Midbrain (tissue), 1 donor: ENCODE measurements at regions not wholly inside any gene's neighbourhood (a gene's known extent, or its start where the extent isn't known, plus 50 kb on each side); places are given as distances from the start of the nearest gene placed in this dataset.

ENCODE experiments used
- DNase-seq: peaks from one replicate; lab custom pipeline; 2025; lab: John Stamatoyannopoulos, UW

DNA sequence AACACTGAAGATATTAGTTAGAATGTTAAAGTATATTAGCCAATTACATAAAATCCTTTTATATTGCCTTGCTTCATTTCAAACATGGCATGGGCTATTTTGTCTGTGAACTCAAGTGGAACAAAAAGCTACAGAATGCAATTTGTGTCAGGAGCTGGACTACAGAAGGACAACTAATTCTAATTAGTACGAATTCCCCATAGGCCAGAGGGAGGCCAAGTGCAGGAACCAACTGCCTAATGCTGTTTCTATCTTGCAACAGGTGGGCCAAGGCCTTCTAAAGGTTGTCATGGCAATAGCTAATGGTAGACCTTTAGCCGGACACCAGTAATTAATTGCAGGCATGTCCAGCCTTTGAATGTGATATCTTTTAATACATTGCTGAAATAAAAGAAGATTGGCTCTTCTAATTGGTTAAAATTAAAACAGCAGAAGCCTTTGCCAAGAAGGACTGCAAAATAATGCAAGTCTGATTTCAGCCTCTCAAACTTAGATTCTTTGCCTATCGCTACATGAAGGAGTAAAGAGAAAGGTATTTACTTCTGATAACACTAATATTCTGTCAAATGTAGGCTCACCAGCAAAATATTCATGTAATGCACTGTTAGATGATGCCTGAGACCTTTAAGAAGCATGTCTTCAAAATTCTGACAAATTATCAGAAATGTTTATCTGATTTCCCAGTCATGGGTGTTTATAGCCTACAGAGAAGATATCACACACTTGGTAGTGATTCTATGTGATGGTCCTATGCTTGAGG is 232.1 kb downstream of the LMO4 start:
- no peak for DNase-seq

DNA sequence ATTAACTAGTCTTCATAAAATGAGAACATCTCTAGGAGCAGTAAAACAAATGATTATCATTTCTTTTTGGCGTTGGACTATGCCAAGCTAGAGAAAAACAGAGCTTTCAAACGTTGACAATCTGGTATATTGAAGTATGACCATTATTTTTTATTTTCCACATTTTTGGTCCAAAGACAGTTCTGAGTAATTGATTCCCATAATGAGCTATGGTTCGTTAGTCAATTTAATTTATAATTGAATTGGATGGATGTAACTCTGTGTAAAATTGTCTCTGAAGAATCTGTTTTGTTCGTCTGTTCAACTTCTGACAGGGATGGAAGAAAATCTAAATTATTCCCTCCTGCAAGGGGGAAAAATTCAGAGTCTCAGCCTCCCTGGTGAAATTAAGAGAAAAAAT is 234.5 kb downstream of the LMO4 start:
- DNase-seq = no peak

DNA sequence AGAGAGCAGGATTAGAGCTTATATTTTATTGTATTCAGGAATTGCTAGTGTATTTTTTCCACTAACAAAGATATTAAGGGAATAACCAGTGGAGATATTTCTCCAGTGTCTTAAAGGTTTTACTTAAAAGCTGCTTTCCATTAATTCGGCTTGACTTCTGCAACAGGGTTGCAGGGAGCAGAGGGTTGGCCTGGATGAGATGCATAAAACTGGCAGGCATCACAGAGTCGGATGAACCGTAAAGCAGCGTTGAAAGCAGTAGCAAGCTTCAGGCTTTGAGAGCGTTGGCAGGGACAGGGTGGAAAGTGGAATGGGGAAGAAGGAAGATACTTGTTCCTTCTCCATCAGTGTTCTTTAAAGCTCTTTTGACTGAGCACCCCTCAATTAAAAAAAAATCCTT is 237.2 kb downstream of the LMO4 start:
- no peak for DNase-seq

DNA sequence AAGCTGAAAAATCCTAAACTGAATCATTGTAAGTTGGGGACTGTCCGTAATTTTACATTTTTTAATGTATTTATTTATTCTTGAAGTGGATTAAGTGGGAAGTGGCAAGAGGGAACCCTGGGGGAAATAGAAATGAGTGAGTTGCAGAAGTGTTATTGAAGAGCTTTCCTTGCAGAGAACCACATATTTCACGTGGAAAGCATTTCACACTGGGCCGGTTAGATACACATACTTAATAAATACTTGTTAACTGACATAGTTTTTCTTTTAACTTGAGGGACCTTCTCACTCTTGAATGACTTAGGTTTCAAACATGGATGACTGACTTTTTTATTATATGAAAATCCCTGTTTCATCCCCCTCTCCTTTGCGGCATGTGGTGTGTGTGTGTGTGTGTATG is 239.3 kb downstream of the LMO4 start:
- no peak for DNase-seq

DNA sequence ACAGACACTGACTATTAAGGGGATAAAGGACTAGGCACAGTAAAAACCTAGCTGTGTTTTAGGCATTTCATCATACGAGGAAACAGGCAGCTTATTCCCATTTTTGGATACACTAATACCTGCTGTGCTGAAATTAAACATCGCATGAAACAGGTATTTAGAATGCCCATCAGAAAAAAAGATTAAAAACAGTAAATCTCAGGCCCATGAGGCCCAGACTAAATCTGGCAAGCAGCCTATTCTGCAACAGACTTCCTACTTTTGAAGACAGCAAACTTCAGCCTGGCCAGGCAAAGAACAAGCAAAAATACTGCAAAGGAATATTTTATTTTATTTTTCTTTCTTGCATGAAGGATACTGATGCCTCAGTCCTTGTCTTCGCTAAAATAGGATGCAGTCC is 240.2 kb downstream of the LMO4 start:
- DNase-seq = no peak

DNA sequence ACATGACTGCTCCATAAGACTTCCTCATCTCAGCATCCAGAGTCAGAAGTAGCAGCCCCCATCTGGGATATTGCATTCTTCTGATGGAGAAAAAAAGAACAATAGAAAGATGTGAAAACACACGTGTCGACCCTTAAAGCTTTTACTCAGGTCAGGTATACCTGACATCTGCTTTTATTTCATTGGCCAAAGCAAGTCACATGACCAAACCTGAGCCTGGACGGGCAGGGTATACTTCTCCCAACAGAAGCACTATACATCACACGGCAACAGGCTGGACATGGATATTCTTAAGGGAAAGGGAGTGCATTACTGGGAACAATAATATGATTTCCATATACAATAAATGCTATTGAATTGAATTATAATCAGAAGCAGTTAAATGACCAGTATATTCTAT is 243.3 kb downstream of the LMO4 start:
- DNase-seq = no peak

DNA sequence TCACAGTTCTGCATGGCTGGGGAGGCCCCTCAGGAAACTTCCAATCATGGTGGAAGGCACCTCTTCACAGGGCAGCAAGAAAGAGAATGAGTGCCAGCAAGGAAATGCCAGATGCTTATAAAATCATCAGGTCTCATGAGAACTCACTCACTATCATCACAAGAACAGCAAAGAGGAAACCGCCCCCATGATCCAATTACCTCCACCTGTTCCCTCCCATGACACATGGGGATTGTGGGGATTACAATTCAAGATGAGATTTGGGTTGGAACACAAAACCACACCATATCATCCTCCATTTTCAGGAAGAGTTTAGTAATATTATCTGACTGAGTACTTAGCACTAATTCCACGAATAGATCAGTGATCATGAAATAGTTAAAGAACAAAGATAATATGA is 244.2 kb downstream of the LMO4 start:
- DNase-seq = no peak

DNA sequence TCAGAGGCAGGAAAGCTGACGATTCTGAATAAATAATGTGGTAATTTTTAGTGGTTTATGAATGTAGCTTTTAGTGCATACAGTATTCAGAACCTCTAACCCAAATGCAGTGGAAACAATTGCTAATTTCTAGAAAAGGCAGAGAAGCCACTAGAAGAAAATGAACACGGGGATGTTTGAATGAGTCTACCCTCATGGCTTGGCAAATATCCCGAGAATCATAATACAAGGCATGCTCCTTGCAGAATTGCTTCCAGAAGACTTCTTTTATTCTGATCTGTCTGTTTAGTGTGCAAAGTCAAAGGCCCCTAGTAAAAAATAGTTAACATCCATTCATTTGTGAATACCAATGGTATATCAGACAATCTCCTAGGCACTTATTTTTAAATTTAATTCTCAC is 246.8 kb downstream of the LMO4 start:
- no peak for DNase-seq

DNA sequence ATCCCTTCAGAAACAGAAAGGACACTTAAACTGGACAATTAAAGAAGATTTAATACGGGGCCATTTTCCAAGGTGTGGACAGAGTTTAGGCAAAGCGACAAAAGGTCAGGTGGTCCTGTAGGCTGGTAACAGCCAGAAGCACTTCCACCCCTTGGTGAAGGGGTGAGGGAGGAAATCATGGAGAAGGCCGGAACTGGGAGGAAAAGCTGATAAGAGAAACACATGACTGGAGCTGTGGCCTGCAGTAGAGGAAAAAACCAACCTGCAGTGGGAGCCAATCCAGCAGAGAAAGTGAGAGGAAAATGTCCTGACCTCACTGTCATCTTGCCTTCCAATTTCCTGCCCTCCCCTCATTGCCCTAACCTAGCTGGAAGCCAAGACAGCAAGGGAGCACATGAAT is 249.8 kb downstream of the LMO4 start:
- no peak for DNase-seq

DNA sequence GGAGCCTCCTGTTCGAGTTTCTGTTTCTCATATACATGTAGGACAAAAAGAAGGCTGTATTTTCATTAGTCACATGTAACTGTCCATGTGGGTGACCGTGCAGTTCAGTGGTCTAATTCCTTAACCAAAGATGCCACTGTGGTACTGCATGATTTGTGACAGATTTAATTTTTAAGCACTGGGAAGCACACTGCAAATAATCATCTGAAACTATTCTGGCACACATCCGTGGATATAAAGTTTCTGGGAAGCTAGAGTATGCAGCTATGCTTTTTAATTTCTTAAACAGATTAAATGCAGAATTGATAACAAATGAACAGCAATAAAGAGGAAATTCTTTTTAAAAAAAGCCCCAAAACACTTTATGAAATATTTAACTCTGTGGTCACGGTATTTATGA is 254.8 kb downstream of the LMO4 start:
- no peak for DNase-seq

DNA sequence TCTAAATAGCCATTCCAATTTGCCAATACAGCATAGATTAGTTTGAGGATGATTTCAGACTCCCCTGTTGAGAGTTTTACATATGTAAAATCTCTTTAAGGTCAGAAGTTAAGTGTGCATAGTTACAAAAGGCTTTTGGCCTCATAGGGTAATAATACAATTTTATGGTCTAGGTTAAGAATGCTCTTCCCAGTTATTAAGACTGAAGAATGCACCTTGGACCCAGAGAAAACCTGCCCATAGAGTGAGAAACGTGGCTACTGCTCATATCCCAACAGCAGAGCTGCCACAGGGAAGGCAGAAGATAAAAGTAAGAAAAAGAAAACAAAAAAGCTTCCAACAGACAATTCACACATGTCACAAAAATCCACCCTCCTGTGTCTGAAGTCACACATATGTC is 255.9 kb downstream of the LMO4 start:
- no peak for DNase-seq

DNA sequence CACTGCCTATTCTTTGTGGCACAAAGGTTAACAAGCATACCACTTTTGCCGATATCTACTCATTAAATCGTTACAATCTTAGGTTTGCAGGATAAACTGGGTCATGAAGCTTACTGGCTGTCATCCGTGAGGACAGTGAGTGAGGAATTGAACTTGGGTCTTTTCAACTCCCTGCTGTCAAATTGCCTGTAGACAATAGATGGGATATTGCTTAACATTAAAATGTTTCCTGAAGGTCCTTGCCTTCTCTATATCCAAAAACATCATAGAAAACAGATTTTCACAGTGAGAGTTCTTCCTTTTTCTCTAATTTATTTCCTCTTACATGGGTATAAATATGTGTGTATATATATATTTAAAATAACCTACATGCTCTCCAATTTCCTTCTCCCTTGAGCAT is 257.8 kb downstream of the LMO4 start:
- no peak for DNase-seq

DNA sequence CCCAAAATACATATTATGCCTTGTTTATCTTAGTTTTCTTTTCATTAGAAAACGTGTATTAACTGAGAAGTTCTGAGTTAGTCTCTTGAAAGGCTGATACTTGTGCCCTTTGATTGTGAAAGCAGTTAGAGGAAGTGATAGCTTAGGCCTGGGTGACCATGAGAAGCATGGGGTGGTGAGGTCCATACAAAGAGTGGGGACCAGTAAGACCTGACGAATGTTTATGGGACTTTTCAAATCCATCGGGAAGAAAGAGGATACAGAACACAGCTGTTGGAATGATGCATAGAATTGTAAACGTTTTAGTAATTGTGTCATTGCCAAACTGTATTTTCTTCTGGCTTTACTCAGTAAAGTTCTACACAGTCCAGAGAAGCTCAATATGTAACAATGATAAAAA is 259.8 kb downstream of the LMO4 start:
- no peak for DNase-seq

DNA sequence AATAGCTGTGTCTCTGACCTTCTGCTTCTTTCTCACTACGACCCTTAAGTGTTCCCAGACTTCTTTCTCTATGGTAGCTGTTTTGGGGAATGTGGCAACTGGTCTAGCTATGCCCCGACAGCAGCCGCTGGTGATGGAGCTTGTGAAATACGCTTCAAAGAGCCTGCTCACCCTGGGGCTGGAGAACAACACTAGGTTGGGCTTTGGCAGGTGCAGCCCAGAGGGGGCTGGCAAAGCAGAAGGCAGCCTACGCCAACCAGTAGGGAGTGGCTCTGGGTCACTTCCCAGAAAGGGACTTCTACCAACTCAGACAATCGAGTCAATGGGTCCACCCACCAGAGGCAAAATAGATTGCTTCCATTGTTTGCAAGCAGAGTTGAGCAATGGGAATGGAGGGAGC is 262.8 kb downstream of the LMO4 start:
- DNase-seq = no peak

DNA sequence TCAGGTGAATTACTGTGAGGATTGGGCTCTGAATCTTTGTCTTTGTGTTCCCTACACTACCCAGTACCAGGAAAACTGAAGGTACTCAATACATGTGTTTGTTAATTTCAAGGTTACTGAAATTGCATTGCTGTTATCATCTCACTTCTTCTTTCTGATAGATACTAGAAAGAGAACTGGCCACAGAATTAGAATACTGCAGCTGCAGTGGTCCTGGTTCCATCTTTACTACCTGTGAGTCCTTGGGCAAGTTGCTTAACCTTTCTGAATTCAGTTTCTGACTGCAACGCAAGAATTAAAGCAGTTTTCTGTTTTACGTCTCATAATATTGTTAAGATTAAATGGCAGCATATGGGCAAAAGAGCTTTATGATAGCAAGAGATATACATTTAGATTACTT is 263.5 kb downstream of the LMO4 start:
- no peak for DNase-seq

DNA sequence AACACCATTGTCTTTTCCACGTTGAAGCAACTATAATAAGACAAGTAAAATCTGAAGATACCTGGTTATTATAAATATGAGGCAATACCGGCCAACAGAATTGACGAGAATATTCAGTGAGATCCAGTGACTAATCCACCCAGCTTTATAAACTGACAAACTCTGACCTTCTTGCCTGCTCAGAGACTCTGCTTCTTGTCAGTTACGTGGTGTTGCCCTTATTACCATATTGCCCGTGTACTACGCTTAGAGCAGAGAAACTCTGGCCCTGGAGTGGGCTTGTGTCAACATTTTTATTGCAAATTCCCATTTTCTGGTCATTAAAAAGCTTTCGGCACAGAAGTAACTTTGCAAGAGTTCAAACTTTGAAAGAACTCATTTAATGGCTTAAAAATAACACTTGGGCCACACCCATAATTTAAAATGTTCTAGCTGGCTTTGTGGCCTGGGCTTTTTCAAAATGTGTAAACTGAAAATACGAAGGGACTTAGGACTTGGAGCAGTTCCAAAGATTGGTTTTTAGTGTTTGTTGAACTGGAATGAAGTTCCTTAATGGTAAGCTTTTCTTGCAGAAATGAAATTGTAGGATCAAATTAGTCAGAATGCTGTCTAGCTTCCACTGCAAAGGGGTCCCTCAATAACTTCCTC is 266.2 kb downstream of the LMO4 start:
- no peak for DNase-seq

DNA sequence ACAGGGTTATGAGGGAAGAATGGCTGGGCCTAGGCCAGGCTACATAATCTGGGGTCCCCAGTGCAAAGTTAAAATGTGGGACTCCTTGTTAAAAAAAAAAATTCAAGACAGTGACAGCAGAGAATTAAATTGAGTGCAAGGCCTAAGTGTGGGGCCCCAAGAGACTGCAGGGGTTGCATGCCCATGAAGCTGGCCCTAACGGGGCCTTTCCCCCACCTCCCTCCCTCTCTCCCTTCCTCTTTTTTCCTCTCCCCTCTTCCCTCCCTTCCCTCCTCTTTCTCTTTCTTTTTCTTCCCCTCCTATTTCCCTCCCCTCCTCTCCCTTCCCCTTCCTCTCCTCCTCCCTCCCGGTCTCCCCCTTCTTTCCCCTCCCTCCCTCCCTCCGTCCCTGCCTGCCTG is 266.7 kb downstream of the LMO4 start:
- no peak for DNase-seq

DNA sequence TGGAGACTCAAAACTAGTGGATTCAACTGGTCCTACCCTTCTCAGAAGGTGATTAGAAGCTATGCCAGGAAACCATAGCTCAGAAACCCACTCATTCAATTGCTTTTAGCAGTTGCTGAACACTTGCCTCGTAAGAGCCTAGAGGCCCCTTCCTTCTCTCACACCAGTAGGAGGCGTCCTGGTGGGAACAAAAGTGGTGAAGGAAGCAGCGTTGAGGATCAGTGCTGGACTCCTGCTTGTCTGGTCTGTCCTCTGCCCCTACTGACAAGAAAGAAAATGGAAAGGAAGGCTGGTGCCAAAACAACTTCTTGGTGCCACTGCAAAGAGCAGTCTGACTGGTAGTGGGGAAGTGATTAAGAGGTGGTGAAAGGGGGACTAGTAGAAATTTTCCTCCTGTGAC is 269.7 kb downstream of the LMO4 start:
- DNase-seq = no peak

DNA sequence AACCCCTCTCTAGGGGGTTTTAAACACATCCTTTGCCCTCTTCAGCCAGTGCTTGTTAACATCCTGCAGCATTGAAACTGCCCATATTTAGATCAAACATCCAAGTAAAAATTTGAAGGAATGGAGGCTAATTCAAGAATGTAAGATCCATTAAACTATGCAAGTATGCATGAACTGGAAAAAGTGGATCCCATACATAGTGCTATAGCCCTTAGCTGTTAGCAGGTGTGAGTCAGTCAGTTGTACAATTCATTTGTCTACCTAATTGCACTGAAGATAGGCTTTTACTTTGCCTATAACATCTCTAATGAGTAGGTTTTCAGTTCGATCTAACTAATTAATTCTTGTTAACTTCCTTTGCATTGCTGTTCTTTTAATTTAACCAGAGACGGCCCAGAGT is 270.9 kb downstream of the LMO4 start:
- no peak for DNase-seq

DNA sequence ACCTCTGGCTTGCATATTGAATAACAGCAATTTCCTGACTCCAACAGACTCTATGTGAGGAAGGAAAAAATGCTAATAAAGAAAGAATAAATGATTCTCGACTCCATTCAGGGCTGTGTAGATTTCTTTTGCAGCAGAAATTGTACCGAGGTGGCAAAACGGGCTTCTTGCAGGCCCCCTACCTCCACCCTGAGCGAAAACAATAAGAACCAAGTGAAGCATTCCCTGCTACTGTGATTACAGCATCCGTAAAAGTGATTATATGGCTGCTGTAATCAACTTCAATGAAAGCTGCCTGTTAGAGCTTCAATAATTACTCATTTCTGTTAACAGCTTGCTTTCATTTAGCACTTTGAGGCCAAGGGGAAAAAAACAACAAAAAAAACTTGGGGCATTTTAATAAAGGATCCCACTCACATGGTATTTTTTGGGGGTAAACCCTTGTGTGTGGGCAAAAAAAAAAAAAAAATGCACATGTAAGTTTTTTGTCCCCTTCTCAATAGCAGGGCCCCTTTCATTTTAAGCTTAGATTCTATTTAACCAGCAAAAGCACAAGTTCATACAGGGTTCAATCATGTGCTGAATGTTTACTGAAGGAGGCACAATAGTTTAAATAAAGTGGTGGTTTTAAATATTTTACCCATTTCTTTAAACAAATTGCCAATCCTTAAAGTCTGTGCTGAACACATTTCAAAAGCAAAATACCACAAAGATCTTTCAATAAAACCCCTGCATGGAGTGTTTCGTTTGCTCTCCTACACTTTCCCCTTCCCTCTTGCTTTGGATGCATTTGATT is 271.6 kb downstream of the LMO4 start:
- DNase-seq = no peak

DNA sequence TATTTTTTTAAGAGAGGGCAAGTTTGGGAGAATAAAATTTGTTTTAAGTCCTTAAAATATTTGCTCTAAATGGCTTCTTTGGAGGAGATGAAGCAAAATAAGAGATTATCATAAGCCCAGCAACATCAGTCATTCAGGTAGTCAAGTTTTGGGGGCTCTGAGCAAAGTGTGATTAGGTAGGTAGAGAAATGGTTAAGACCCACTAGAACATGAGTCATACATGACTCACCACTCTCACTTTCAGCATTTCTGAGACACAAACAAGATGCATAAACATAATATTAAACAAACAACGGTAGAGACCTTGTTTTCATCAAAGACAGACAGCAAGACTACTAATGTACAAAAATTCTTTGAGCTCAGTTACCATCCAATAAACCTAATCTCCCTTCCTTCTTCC is 272.2 kb downstream of the LMO4 start:
- DNase-seq = no peak

DNA sequence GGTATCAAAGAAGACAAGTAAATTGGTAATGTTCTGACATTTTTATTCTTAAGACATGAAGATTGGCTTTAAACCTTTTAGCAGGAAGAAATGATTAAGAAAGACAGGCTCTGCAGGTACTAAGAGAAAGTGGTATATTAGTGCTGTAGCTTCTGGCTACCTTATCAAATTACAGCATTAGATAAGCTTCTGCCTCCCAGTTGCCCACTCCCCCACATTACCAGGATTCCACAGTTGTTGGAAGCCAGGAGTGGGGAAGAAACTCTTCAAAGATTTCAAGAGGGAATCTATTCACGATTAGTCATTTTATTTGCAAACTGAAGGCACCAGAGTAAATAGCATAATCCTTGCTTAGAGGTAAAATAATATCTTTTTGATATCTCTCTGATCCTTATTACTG is 274.9 kb downstream of the LMO4 start:
- DNase-seq = no peak

DNA sequence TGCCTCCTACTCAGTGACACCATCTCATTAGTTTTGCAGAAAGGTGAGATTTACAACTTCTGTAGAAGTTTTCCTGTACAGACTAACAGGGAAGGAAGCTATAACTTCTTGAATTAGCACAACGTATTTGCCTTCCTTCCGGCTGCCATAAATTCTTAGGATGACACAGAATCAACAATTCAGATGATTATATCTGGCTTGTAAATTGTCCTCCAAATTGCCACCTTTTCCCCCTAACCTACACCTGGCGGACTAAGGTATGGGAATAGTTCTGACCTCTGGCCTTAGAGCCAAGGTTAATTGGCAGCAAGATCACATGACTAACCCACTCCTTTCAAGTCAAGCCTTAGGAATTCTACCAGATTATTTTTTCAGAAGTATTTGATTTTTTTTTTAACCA is 284.3 kb downstream of the LMO4 start:
- no peak for DNase-seq
